HG03060 (cell line): ENCODE measurements at regions not wholly inside any gene's neighbourhood (a gene's known extent, or its start where the extent isn't known, plus 50 kb on each side); places are given as distances from the start of the nearest gene placed in this dataset.
"Not testable (repeated sequence)": the region's sequence is repeated elsewhere in the genome, so short reads cannot be mapped to it uniquely, and the experiment has no call there.

Experiments used
- ATAC-seq: cut with Tn5 transposase; IDR thresholded peaks from one replicate; pipeline ENCODE4 v1.9.1; 2021; ENCODE audit warnings: low read depth, moderate number of reproducible peaks; ENCODE audit not compliant: unreplicated experiment

DNA sequence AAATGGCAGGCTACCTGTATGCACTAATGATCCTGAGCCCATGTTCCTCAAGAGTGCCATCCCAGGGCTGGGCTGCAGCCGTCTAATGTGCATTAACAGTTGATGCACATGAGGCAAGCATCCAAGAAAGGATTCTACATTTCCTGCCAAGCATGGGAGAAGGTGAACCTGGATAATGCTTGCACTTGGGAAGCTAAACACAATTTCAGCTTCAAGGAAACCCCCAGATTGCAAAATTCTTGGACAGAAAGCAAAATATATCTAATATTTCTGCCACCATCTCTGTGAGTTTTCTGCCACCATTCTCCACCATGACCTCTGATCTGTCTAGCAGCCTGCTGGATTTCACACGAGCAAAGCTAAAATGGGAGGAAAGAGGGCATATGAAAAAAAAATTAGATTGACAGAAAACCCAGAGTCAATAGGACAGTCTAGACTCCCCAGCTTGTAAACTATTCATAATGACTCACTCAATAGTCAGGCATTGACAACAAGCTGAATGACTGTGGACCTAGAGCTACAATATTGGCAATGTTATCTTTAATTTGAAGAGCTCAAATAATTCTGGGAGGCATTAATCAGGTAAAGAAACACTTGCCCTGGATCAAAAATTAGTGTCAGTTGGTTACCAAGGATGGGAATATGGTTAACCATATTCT is 91.9 kb upstream of the BCL2L14 start:
- no peak for ATAC-seq

DNA sequence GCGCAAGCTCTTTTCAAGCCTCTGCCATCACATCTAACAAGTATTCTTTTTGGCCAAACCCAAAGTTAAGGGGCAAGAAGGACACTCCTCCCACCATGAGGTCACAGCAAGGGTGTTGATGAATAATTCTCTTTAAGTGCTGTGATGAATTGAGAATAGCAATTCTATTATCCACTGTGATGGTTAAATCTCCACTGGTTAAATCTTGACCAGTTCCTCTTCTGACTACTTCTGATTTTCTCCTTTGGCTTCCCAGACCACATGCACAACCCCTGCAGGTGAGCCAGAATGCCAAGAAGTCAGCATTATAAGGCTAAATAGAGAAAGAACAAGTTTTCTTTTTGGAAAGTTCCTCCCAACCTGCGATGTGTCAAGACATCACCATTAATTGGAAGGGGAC is 90.6 kb upstream of the BCL2L14 start:
- no peak for ATAC-seq

GRCh38 chr12:11981121-11981733 is 89.5 kb upstream of the BCL2L14 start:
- ATAC-seq, result peak; percentile 95

- no peak for ATAC-seq
These were observed 86.3 kb upstream of the BCL2L14 start for GRCh38 chr12:11984417-11984816.

- ATAC-seq, result no peak
These were observed 84.6 kb upstream of the BCL2L14 start for GRCh38 chr12:11986165-11986564.

DNA sequence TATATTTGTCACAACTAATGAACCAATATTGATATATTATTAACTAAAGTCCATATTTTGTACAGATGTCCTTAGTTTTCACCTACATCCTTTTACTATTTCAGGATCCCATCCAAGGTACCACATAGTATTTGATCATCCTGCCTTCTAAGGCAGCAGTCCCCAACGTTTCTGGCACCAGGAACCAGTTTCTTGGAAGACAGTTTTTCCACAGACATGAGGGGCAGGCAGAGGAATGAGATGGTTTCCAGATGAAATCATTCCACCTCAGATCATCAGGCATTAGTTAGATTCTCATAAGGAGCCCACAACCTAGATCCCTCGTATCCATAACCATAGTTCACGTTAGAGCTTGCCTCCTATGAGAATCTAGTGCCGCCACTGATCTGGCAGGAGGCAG is 82.8 kb upstream of the BCL2L14 start:
- no peak for ATAC-seq

- ATAC-seq, result no peak
These were observed 79.1 kb upstream of the BCL2L14 start for GRCh38 chr12:11991604-11992003.

DNA sequence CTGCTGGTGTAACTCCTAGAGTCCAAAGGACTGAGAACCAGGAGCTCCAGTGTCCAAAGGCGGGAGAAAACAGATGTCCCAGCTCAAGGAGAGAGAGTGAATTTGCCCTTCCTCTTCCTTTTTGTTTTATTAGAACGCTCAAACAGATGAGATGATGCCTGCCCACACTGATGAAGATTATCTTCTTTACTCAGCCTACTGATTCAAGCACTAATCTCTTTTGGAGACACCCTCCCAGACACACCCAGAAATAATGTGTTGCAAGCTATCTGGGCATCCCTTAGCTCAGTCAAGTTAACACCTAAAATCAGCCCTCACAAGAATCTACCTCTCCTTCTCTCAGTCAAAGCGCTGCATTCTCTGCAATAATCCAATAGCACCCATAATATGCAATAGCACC is 78.2 kb upstream of the BCL2L14 start:
- no peak for ATAC-seq

DNA sequence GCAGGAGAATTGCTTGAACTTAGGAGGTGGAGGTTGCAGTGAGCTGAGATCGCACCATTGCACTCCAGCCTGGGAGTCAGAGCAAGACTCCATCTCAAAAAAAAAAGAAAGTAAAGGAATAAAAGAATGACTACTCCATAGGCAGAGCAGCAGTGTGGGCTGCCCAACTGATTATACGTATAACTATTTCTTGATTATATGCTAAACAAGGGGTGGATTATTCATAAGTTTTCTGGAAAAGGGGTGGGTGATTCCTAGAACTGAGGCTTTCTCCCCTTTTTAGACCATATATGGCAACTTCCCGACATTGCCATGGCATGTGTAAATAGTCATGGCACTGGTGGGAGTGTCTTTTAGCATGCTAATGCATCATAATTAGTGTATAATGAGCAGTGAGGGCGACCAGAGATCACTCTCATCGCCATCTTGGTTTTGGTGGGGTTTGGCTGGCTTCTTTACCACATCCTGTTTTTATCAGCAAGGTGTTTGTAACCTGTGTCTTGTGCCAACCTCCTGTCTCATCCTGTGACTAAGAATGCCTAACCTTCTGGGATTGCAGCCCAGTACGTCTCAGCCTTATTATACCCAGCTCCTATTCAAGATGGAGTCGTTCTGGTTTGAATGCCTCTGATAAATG is 72.3 kb upstream of the BCL2L14 start:
- not testable (repeated sequence) for ATAC-seq

GRCh38 chr12:11998944-11999315 is 71.8 kb upstream of the BCL2L14 start:
- ATAC-seq, result no peak

DNA sequence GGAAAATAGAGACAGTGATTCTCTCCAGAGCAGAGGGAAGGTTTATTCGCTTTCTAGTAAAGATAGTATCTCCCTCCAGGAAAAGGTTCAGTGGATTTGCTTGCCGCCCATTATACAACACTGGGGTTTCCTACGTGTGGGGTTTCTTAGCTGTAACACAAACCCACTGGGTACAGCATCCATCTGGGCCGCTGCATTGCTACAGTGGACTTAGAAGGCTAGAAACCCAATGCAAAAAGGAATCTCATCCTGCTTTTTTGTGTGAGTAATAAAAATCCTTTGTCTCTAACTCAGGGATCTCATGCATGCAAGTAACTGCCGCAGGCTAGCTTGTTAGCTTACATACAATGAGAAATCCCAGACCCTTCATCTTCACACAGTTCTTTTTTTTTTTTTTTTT is 67.1 kb upstream of the BCL2L14 start:
- ATAC-seq, result no peak

- no peak for ATAC-seq
These were observed 66.2 kb upstream of the BCL2L14 start for GRCh38 chr12:12004524-12004923.

GRCh38 chr12:12007001-12007712 is 63.6 kb upstream of the BCL2L14 start:
- ATAC-seq, result no peak

- ATAC-seq, result no peak
These were observed 63.0 kb upstream of the BCL2L14 start for GRCh38 chr12:12007713-12008231.

- ATAC-seq, result no peak
These were observed 62.4 kb upstream of the BCL2L14 start for GRCh38 chr12:12008232-12008850.

- peak; percentile 41 for ATAC-seq
These were observed 61.7 kb upstream of the BCL2L14 start for GRCh38 chr12:12008931-12009611.

DNA sequence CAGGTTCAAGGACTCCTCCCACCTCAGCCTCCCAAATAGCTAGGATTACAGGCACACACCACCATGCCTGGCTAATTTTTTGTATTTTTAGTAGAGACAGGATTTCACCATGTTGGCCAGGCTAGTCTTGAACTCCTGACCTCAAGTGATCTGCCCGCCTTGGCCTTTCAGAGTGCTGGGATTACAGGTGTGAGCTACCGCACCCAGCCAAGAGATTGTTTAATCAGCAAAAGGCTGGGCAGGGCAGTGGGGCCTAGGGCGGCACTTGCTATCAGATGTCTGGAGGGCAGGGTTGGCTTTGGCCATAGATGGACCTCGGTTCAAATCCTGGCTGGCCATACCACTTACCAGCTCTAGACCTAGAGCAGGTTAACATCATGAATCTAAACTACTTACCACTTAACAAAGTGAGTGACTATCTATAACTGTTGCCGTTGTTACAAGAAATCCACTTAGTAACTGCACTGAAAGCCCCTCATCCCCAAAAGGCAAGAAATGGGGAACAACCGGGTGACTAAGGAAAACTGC is 60.9 kb upstream of the BCL2L14 start:
- not testable (repeated sequence) for ATAC-seq

DNA sequence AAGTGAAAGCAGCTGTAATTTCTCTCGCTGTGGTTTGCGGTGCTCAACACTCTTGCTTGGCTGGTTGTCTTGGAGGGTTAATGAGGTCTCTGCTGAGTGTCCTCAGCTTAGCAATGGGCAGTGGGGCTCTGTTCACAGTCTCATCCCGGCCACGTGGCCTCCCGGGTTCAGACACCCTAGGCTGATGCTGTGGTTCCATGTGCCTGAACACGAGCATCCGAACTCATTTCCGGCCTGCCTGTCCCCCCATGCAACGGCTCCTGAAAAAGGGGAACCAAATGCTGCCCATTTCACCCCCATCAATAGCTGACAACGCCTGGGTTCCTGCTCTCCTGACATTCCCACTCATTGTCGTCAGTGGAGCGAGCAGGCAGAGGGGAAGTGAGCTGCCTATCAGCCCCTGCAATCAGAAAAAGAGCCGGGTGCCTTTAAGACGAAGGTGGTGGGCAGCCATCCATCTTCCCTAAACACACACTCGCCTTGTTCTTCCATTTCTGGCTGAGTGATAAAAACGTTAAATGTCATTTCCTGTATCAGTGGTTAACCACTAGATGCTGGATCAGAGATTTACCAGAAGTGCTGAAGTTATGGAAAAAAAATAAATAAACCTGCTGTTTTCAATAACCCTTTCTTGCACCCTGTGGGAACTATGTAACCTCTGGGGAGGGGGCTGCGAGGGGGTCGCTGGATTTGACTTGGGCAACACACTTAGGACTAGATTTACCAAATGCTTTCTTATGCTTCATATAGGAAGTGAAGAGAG is 60.3 kb upstream of the BCL2L14 start:
- no peak for ATAC-seq

- ATAC-seq, result no peak
These were observed 58.9 kb upstream of the BCL2L14 start for GRCh38 chr12:12011880-12012260.
